HG02870 (cell line): ENCODE measurements at regions not wholly inside any gene's neighbourhood (a gene's known extent, or its start where the extent isn't known, plus 50 kb on each side); places are given as distances from the start of the nearest gene placed in this dataset.

Source experiments
- ATAC-seq: cut with Tn5 transposase; IDR thresholded peaks from one replicate; pipeline ENCODE4 v1.9.1; 2021; ENCODE audit warnings: mild to moderate bottlenecking, moderate library complexity; ENCODE audit not compliant: unreplicated experiment

DNA sequence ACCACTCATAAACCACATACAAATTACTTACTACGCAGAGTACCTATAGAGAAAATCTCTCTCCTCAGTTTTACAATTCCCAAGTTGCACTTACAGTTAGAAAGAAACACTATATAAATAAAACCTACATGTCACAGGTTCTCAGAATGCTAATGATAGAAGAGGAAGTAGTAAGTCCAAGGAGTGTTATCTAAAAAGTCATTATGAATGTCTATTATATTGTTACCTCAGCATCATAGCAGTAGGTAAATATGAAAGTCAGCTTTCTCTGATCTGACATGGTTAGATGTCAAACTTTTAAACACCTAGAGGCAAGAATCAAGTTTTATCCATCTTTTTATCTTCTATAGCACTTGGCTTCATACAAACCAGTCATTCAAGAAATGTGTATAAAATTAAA is 163.2 kb upstream of the FAM241A start:
- ATAC-seq: no peak

DNA sequence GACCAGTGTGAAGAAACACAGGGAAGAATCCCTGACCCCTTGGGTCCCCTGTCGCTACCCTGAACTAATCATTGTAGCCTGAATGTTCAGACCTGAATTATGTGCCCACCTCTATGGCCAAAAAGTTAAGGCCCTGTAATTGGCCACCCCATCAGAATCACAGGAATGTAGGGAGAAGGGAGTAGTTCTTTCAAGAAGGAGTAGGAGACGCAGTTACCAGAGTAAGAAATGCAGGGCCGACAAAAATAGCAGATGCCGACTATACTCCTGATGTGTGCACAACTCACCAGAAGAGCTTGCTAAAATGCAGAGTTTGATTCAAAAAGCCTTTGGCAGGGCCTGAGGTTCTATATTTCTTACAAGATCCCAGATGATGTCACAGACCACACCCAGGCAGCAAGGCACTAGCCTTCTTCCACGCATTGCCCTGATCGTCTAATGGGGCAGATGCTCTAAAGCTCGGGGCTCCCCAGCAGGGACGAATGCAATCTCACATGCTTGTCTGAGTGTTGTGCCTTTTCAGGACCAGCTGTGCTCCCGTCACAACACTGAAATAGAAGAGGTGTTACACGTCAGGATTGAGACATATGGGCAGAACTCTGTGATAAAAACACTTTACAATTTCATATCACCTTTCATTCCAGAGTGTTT is 161.0 kb upstream of the FAM241A start:
- ATAC-seq: no peak

DNA sequence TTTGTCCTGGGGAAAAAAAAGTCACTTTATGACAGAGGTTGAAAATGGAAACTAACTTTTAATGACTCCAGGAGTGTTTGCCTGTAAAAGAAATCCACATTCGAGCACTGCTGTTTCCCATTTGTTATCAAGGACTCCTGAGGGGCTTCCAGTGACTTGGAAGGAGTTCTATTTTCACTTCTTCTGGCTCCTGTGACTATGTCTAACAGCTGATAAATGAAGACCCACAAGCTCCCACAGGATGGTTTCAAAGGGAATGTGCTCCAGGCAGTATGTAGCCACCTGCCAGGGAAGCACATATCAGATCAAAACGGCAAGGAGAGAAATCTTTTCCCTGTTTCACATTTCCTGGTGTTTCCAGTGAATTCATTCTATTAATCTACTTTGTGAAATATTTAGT is 159.8 kb upstream of the FAM241A start:
- no peak for ATAC-seq

DNA sequence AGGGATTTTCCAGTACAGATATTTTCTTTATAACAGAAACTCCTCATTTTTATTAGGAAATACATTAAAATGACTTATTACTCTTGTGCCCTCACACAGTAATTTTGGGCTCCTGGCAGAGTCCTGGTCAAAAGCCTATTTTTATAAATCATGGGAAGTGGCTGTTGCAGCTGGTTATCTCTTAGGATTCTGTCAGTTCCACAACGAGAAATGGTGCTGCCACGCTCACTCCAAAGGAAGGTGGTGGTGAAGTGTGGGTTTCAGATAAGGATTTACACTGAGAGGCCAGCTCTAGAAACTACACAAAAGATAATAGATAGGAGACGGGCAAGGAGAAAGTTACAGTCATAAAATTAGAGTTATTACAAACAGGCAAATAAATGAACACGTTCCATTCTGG is 159.2 kb upstream of the FAM241A start:
- no peak for ATAC-seq

- ATAC-seq: no peak
Observed at GRCh38 chr4:111988514-111988913, 156.7 kb upstream of the FAM241A start.

GRCh38 chr4:111989817-111990216 is 155.4 kb upstream of the FAM241A start:
- no peak for ATAC-seq

DNA sequence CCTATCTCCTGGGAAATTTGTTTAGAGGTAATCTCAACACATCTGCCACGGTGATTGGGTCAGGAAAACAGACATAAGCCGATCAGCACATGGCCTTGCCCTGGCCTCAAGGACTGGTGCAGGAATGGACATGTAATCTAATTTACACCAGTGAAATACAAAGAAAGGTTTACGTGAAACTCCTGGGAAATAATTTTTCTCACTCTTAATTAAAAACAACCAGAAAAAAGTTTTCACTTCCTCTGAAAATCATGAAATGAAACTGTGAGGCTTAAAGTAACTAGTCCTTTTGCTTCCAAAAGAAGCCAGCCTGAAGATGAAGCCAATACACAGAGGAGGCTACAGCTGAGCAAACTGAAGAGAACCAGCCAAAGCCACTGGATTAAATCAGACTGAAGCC is 154.1 kb upstream of the FAM241A start:
- ATAC-seq: peak; percentile 95

GRCh38 chr4:111991797-111992196 is 153.5 kb upstream of the FAM241A start:
- ATAC-seq: peak; percentile 37

GRCh38 chr4:111992351-111993168 is 152.7 kb upstream of the FAM241A start:
- no peak for ATAC-seq

DNA sequence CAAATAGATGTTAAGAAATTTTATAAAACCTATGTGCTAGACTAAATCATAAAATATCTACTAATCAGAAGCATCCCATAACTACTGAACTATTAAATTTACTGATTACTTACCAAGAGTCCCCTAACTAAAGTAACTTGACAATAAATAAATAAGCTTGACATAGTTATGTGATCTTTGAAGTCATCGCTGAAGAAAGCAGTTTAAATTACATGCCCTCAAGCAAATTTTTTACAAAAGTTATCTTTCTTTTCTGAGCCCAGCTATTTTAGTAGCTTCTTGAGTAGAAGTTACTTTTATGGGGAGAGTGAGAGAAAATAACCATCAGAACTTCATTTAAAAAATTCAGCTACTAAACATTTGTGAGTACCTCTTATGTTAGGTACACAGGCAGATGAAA is 150.9 kb upstream of the FAM241A start:
- no peak for ATAC-seq

DNA sequence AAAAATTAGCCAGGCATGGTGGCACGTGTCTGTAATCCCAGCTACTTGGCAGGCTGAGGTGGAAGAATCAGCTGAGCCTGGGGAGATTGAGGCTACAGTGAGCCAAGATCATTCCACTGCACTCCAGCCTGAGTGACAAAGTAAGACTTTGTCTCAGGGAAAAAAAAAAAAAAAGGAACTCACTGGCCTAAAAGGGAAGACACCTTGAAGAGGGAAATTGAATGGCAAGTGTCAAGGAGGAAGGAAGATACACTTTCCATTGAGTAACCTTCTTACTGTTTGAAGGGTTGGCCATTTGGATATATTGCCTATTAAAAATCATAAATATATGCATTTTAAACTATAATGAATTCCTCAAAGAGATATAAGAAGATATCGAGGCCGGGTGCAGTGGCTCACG is 147.5 kb upstream of the FAM241A start:
- no peak for ATAC-seq

DNA sequence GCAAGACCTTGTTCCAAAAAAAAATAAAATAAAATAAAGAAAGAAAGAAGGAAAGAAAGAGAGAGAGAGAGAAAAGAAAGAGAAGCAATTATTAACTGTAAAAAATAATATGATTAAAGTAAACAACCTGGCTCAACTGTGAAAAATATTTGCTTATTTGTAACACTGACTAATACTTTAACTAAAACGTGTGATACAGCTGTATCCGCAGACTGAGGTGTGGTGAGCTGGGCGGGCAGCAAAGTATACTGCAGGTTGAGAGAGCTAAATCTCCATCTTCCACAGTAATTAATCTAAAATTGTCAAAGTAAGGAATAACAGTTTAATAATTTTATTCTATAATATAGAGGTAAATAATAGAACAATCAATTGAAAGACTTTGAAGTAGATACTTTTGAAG is 145.5 kb upstream of the FAM241A start:
- ATAC-seq: no peak

GRCh38 chr4:112001041-112001440 is 144.2 kb upstream of the FAM241A start:
- ATAC-seq: no peak

GRCh38 chr4:112002248-112002661 is 143.0 kb upstream of the FAM241A start:
- ATAC-seq: no peak

DNA sequence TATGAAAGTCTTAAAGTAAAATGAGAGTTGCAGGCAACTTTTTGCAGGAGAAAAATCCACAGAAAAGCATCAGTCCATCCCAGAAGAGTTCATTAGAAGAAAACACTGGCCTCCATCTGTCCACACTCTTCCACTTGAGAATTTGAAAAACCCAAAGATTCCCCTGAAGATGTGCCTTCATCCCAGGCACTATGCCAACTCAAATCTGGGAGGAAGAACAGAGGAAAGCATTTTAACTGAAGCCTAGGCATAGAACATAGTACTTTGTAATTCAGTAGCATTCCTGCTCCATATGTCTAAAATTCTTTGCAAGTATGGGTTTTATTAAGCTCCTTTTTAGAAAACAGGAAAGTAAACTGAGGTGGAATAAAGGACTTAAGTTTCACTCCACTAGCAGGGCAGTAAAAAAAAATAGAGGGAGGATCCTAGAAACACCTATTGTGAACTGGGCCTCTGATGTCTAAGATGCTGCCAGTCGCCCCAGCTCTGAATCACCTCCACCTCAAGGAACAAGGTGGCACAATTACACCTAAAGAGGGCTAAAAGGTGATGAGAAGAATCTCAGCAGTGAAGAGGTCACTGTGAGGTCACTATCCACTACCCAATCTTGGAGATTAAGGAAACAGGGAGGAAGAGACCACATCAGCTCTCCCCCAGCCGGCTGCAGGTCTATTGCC is 141.9 kb upstream of the FAM241A start:
- no peak for ATAC-seq

DNA sequence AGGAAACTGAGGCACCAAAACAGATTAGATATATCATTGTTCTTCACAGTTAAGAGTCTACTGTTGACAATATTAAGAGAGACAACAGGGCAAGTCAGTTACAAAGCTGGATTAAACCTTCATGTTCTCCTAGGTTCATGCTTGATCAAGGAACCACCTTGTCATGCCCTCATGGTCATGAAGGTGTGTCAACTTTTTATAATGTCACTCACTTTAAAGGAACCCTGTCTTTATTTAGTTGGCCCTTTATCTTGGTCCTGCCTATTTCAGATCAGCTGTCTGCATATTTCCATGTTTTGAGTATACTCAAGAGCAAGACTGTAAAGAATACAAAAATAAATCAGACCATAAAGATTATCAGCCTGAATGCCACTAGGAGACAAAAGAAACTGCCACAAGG is 140.2 kb upstream of the FAM241A start:
- ATAC-seq: no peak

- ATAC-seq: no peak
Observed at GRCh38 chr4:112007391-112007790, 137.9 kb upstream of the FAM241A start.

GRCh38 chr4:112015960-112016359 is 129.3 kb upstream of the FAM241A start:
- ATAC-seq: no peak

DNA sequence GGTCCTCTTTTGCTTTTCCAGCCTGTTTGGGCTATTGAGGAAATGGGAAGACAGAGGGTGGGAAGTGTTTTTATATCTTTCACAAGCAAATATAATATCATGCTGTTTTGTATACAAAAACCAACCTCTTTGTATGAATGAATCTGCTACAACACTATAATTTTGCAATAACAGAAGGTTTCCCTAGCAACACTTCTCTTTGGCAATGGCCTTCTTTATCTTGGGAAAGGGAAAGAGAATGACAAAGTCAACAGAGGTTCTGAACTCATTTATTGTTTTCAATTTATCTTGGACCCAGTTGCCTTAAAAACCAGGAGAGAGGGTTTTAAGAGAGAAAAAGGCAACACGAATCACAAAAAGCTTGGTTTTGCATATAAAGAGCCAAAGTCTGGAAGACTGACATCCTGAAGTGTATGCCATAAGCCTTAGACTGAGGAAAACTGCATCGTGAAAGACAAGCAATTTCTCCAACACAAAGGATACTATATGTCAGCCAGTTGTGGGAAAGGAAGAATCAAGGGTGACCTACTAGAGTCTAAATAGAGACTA is 121.8 kb upstream of the FAM241A start:
- no peak for ATAC-seq

DNA sequence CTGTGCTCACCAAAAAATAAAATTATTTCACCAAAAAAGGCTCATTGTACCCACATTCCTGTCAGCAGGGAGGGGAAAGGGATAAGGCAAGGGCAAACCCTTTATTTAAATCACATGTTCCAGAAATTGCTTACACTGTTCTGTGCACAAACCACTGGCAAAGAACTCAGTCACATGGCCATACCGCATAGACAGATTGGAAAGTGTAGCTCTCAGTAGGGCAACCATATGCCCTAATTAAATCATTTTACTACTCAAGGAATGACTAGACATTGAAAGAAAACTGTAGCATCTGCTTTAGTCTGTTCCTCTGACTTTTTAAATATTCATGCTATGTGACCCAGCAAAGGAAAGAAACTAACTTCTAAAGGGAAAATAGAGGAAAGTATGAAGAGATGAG is 119.2 kb upstream of the FAM241A start:
- no peak for ATAC-seq

GRCh38 chr4:112029771-112030171 is 115.5 kb upstream of the FAM241A start:
- ATAC-seq: no peak
